Stimulated activated CD8-positive, alpha-beta memory T cell treated with anti-CD3 and anti-CD28 coated beads, Interleukin-15, amount 100 ng/mL, for 1 hour (primary cell): ENCODE measurements at regions not wholly inside any gene's neighbourhood (a gene's known extent, or its start where the extent isn't known, plus 50 kb on each side); places are given as distances from the start of the nearest gene placed in this dataset.

ENCODE experiments used
- DNase-seq: peaks from one replicate; pipeline ENCODE4 v3.0.0-alpha.2; 2020; ENCODE audit warnings: low read depth

- no peak for DNase-seq
Measured at GRCh38 chr18:73790587-73790986, 357.0 kb downstream of the FBXO15 start.

- DNase-seq: no peak
Measured at GRCh38 chr18:73787316-73787715, 360.3 kb downstream of the FBXO15 start.

- DNase-seq: no peak
Measured at GRCh38 chr18:73785300-73785699, 362.3 kb downstream of the FBXO15 start.

GRCh38 chr18:73784853-73785252, 362.8 kb downstream of the FBXO15 start:
- no peak for DNase-seq

- no peak for DNase-seq
Measured at GRCh38 chr18:73782405-73782804, 365.2 kb downstream of the FBXO15 start.

GRCh38 chr18:73780218-73780617, 367.4 kb downstream of the FBXO15 start:
- DNase-seq: no peak

GRCh38 chr18:73778032-73778359, 369.6 kb downstream of the FBXO15 start:
- no peak for DNase-seq

- DNase-seq: no peak
Measured at GRCh38 chr18:73777356-73778031, 370.1 kb downstream of the FBXO15 start.

- DNase-seq: no peak
Measured at GRCh38 chr18:73774811-73775509, 372.7 kb downstream of the FBXO15 start.

- DNase-seq: no peak
Measured at GRCh38 chr18:73768043-73768442, 379.6 kb downstream of the FBXO15 start.

- DNase-seq: no peak
Measured at GRCh38 chr18:73766910-73767515, 380.6 kb downstream of the FBXO15 start.

- no peak for DNase-seq
Measured at GRCh38 chr18:73758446-73758845, 389.2 kb downstream of the FBXO15 start.

- DNase-seq: no peak
Measured at GRCh38 chr18:73756256-73757091, 391.2 kb downstream of the FBXO15 start.

GRCh38 chr18:73752965-73753364, 394.7 kb downstream of the FBXO15 start:
- no peak for DNase-seq

- no peak for DNase-seq
Measured at GRCh38 chr18:73752546-73752945, 395.1 kb downstream of the FBXO15 start.

GRCh38 chr18:73750052-73750451, 397.6 kb downstream of the FBXO15 start:
- DNase-seq: no peak

GRCh38 chr18:73749304-73749703, 398.3 kb downstream of the FBXO15 start:
- no peak for DNase-seq

- DNase-seq: no peak
Measured at GRCh38 chr18:73748731-73749130, 398.9 kb downstream of the FBXO15 start.

GRCh38 chr18:73746101-73746500, 401.5 kb downstream of the FBXO15 start:
- no peak for DNase-seq

- no peak for DNase-seq
Measured at GRCh38 chr18:73742957-73743356, 404.7 kb downstream of the FBXO15 start.

- no peak for DNase-seq
Measured at GRCh38 chr18:73741946-73742345, 405.7 kb downstream of the FBXO15 start.

GRCh38 chr18:73739098-73739497, 408.5 kb downstream of the FBXO15 start:
- DNase-seq: no peak

GRCh38 chr18:73737990-73738389, 409.6 kb downstream of the FBXO15 start:
- DNase-seq: no peak
